T47D (cell line): ENCODE measurements at regions not wholly inside any gene's neighbourhood (a gene's known extent, or its start where the extent isn't known, plus 50 kb on each side); places are given as distances from the start of the nearest gene placed in this dataset.

ENCODE experiments used
- DNase-seq, 2 experiments: peaks; one replicate each; pipeline versions ENCODE4 v3.0.0 to v3.0.0-alpha.2; 2011 to 2012; ENCODE audit warnings: low read depth in 1 of 2, low spot score in 1 of 2
- JUND ChIP-seq: IDR thresholded peaks from 2 replicates; pipeline ENCODE4 v1.6.1; 2012; ENCODE audit warnings: low read depth
- in situ Hi-C: cut with HindIII; loops from 2 replicates; pipeline ENCODE4 v1.10.0; 2016; ENCODE audit warnings: low sequenced_read_pairs, low pct_unique_long_range_greater_than_20kb

DNA sequence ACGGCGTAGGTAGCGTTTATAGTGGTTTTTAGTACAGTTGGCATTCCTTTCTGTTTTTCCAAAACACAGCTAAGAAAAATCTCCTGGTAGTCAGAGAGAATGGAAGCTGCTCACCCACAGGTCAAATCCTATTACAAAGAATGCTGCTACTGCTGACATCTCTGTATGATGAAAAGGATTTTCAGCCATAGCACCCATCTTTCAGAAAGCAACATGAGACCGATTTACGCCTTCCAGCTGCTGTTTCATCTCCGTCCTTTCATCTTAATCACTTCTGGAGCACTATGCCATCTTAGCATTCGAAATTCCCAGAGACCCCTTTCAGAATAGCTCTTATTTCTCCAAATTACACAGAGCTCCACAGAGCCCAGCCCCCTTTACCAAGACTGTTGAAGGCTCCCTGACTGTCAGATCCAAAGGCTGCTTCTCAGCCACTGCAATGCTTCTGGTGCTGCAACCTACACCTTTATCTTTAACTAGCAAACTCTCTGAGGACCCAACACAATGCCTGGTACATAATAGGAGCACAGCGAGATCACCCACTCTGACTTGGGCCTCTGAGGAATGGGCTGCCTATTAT is 211.8 kb downstream of the NEDD1 start:
- no peak for TF ChIP-seq JUND
- DNase-seq: no peak
- in situ Hi-C loops: no loop called here

DNA sequence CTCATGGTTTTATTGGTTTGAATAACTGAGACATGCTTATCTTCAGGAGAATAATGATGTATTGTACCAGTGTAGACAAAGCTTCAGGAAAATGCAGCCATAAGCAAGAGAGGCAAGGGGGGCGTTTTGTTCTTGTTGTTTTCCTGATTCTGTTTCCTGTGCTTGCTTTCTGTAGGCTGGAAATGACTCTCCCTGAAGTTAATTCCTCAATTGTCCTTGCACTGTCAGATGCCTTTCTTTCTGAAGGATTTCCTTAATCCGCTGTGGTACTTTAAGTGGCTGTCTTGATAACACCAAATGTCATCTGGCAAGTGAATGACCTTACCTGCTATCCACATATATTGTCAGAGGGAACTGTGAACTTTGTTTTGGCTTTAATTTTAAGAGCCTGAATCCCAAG is 220.0 kb downstream of the NEDD1 start:
- DNase-seq: no peak
- in situ Hi-C loops: no loop called here
- TF ChIP-seq JUND: no peak

- in situ Hi-C loops: no loop called here
- TF ChIP-seq JUND: no peak
- DNase-seq: no peak
Observed at GRCh38 chr12:97131220-97131981, 224.3 kb downstream of the NEDD1 start.

- TF ChIP-seq JUND: no peak
- in situ Hi-C loops: no loop called here
- no peak for DNase-seq
Observed at GRCh38 chr12:97132270-97132669, 225.2 kb downstream of the NEDD1 start.

DNA sequence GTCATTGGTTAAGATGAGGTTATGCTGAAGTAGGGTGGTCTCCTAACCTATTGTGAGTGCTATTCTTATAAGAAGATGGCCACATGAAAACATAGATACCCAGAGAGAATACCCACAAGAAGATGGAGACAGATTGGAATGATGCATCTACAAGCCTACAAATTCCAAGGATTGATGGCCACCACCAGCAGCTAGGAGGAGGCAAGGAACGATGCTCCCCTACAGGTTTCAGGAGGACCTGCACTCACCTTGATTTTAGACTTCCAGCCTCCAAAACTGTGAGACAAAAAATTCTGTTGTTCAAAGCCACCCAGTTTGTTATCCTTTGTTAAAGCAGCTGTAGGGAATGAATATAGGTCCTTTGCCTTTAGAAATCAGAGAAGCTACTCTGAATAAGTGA is 227.4 kb downstream of the NEDD1 start:
- in situ Hi-C loops: no loop called here
- no peak for DNase-seq
- TF ChIP-seq JUND: no peak

- no peak for TF ChIP-seq JUND
- in situ Hi-C loops: no loop called here
- no peak for DNase-seq
Observed at GRCh38 chr12:97140355-97140754, 233.3 kb downstream of the NEDD1 start.

- DNase-seq: no peak
- in situ Hi-C loops: no loop called here
- TF ChIP-seq JUND: no peak
Observed at GRCh38 chr12:97142737-97143410, 235.8 kb downstream of the NEDD1 start.

DNA sequence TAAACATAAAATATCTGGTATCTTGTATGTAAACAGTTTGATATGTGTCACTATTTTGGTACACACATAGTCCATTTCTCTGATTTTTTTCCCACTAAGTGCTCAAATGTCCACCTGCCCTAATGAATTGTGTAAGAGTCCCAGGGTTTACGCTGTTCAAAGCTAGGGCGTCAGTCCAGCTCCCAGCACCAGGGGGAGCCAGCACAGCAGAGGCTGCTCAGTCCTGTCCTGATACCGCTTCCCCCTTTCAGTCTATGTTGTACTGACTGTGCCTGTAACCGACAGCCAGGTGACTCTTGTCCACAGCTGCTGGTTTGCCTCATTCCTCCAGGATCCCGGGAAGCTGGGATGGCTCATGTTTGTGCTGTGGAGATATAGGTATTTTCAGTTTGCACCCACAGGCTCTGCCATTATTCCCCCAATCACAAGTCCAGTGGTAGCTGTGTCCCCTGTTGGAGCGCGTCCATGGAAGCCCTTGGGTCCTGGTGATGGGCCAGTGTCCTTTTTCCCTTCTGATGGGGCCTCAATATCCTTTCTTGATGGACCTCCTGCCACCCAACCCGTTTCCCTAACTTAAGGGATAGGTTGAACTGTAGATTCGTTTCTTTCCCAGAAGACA is 242.0 kb downstream of the NEDD1 start:
- peak; percentile 54 to 85 for DNase-seq
- in situ Hi-C loops: no loop called here
- TF ChIP-seq JUND: no peak

- TF ChIP-seq JUND: no peak
- no peak for DNase-seq
- in situ Hi-C loops: no loop called here
Observed at GRCh38 chr12:97151481-97151880, 244.4 kb downstream of the NEDD1 start.

DNA sequence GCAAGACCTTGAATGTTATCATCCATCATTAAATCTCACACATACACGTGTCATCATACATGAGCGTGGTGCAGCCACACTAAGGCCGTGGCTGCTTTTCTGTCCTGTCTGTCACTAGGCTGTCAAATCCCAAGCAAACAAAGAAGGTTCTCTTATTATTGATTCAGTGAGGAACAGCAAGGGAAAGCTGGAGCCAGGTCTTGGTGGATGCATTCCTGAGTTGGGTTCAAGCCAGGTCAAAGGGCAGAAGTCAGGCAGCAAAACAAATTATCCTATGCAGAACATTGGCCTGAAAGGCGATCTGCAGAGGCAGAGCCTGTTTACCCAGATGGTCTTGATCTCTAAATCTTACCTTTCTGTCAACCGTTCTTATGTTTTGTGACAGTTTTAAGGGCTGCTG is 252.3 kb downstream of the NEDD1 start:
- TF ChIP-seq JUND: no peak
- in situ Hi-C loops: no loop called here
- DNase-seq: peak in 1 of 2 experiments; percentile 72

DNA sequence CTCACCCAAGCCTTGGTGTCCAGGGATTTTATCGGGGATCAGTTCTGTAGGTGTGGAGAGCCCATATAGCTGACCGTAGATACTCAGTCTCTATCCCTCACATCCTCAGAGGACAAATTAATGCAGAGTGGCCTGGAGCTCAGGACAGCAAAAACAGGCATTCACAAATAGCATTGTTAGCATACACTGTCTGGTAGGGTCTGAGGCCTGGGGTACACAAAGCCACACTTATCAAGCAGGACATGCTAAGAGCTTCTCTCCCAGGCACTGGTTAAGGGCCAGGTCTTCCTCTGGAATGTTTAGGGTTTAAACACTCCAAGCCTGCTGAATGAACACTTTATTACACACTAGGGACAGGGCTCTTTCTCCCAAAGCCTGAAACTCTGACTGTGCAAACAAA is 253.2 kb downstream of the NEDD1 start:
- in situ Hi-C loops: no loop called here
- no peak for DNase-seq
- no peak for TF ChIP-seq JUND

- DNase-seq: no peak
- no peak for TF ChIP-seq JUND
- in situ Hi-C loops: no loop called here
Observed at GRCh38 chr12:97162173-97162572, 255.1 kb downstream of the NEDD1 start.

GRCh38 chr12:97164936-97165335 is 257.9 kb downstream of the NEDD1 start:
- no peak for TF ChIP-seq JUND
- DNase-seq: no peak
- in situ Hi-C loops: no loop called here
